HG02763 (cell line): ENCODE measurements at regions not wholly inside any gene's neighbourhood (a gene's known extent, or its start where the extent isn't known, plus 50 kb on each side); places are given as distances from the start of the nearest gene placed in this dataset.
"Not testable (repeated sequence)": the region's sequence is repeated elsewhere in the genome, so short reads cannot be mapped to it uniquely, and the experiment has no call there.

Experiments
- ATAC-seq: cut with Tn5 transposase; IDR thresholded peaks from one replicate; pipeline ENCODE4 v1.9.1; 2021; ENCODE audit warnings: mild to moderate bottlenecking, moderate library complexity; ENCODE audit not compliant: unreplicated experiment

DNA sequence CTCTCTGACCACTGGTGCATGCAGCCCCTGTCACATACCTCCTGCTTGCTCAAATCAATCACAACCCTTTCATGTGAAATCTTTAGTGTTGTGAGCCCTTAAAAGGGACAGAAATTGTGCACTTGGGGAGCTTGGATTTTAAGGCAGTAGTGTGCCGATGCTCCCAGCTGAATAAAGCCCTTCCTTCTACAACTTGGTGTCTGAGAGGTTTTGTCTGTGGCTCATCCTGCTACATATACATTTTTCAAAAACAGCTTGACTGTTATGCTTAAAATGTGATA lies 413.8 kb downstream of the DAD1 start:
- ATAC-seq = not testable (repeated sequence)

DNA sequence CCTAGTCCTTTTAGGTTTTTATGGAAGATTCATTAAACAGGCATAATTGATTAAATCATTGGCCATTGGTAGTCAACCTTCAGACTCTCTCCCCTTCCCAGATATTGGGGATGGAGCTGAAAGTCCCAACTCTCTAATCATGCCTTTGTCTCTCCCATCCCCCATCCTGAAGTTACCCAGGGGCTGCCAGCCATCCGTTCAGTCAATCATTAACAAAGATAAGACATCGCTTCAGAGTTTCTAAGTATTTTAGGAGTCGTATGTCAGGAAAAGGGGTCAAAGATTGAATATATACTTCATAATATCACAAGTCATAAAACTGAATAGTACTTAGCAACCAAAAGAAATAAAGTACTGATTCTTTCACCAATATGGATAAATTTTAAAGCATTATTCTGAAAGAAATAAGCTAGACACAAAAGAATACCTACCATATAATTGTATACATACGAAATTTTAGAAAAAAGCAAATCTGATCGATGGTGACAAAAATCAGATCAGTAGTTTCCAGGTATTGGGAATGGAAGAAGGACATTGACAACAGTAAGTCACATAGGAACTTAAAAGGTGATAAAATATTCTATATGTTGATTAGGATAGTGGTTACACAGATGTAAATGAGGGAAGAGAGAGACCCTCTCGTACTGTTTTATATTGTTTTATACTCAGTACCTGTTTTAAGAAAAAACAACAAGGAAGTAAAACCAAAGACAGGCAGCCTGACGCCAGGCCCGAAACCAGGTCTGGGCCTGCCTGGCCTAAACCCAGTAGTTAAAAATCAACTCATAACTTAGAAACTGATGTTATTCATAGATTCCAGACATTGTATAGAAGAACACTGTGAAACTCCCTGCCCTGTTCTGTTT lies 414.4 kb downstream of the DAD1 start:
- no peak for ATAC-seq

DNA sequence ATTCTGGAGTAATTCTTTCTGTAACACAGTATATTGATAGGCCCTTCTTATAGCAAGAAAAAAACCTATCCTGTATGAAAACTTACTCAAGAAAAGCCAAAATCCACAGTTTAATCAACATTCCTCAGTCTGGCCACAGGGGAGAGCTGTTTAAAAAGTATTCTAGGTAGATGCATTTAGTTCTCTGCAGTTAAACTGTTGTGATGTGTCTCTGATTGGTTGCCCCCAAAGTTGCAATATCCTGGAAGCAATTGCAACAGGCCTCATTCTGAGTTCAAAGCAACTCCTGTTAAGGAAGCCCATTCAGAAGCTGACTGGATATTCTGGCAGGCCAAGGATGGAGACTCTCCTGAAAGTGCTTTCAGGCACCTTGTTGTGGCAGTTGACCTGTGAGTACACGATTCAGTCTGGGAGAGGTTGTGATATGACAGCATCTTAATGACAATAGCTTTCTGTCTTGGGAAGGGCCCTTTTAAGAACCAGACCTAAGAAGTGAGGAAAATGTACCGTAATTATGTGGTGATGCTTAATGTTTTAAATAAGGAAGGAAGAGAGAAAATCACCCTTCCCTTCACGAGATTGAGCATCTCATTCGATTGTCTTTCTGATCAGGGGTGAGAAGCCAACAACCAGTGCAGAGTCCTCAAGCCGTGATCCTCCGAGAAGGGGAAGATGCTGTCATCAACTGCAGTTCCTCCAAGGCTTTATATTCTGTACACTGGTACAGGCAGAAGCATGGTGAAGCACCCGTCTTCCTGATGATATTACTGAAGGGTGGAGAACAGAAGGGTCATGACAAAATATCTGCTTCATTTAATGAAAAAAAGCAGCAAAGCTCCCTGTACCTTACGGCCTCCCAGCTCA lies 420.7 kb downstream of the DAD1 start:
- ATAC-seq = no peak

DNA sequence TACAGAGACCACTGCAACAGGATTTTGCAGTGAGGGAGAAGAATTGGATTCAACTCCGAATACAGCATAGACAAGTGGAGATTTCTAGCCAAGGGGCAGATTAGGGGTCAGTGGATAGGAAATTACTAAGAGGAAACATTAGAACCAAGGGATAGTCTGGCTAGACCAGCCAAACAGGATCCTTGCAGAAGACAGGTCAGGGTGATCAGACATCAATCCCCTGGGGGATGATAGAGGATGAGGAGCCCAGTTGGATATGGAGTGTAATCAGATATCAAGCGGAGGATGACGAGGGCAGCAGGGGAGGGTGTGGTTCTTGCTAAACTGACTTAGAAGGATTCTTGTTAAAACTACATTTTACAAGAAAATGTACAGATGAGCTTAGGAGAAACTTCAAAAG lies 424.4 kb downstream of the DAD1 start:
- no peak for ATAC-seq

DNA sequence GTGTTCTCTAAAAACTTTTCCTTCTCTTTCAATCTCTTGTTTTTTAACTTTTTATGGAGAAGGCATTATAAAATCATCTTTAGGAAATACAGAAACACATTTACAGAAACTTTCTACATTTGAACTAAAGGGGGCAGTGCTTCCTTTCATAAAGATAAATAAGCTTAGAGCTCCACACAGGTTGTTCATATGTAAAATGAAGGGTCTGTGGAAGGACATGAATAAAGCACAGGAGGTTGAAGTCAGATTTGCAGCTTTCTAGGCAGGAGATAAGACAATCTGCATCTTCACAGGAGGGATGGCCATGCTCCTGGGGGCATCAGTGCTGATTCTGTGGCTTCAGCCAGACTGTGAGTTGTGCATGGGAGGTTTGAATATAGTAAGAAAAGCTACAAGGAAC lies 426.0 kb downstream of the DAD1 start:
- ATAC-seq = no peak

DNA sequence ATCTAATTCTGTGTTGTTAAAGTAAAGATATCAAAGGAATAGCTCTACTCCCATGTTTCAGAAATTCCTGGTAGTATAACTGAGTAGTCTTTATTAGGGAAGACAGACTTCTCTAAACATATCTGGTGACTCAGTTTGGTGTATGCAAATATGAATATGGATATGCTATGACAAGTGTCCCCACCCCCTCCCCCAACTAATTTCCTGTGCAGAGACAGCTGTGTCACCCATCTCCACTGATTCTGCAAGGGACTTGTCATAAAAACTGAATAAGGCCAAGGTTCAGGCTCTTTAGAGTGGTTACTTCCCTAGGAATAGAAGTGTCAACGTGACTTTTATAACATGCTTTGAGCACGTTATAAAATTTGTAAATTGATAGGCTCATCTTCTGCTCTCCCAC lies 429.1 kb downstream of the DAD1 start:
- ATAC-seq = no peak

DNA sequence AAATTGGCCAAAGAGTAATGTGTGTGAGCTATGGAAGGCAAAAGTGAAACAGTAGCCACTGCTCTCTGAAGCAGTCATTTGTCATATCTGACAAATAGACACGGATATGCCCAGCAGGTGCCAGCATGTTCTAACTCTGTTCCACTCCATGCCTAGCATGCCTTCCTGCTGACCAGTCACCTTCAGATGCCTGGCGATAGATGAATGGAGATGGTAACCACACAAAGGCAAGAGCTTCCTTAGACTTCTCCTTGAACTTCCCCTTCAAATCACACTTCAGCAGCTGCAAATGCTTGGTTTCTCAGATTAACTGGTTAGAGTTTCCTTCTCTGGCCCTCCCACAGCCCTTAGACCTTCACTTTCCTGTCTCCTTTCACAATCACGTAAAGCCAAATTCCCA lies 429.9 kb downstream of the DAD1 start:
- ATAC-seq = no peak

DNA sequence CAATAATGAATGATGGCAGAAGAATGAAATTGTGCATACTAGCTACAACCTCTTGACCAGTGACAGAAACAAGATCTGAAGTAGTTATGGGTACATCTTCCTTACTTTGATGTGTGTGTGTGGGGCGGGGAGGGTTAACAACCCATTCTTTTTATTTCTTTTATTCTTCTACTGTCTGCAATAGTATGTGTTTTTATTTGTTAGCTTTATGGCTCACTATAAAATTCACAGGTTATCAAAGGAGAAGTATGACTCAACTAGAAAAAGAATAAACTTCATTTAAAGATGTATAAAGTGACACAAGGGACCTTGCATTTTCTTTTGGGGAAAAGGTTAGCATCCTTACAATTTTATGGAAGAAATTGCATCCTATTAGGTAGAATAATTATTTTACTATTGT lies 430.5 kb downstream of the DAD1 start:
- ATAC-seq = no peak

DNA sequence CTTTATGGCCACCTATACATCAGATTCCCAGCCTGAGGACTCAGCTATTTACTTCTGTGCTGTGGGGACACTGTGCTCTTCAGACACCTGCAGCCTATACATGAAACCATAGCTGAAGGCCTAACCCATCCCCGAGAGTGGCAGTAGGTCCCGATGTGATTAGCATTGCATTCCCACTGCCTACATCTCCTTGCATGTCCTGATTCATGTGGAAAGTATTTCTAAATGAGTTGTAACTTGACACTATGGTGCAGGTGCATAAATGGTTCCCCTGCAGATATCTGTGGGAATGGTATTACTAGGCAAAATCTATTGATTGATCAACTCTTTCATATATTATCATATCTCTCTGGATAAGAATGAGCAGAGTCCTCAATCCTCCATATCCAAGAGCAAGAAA lies 433.5 kb downstream of the DAD1 start:
- no peak for ATAC-seq

DNA sequence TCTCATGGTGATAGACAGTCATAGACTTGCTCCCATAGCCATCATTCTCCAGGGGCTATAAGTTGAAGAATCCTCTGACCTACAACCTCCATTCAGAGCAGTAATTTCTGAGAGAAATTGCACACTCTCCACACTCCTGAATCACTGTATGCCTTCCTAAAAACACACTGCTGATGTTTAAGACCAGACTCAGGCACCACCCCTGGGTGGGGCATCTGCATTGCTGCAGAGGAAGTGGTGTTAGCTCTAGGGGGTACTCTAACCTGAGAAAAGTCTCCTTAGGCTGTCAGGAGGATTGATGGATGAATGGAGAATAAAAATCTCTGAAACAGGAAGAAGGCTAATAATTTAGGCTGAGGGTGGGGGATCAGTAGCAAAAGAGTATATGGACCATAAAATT lies 436.1 kb downstream of the DAD1 start:
- no peak for ATAC-seq

DNA sequence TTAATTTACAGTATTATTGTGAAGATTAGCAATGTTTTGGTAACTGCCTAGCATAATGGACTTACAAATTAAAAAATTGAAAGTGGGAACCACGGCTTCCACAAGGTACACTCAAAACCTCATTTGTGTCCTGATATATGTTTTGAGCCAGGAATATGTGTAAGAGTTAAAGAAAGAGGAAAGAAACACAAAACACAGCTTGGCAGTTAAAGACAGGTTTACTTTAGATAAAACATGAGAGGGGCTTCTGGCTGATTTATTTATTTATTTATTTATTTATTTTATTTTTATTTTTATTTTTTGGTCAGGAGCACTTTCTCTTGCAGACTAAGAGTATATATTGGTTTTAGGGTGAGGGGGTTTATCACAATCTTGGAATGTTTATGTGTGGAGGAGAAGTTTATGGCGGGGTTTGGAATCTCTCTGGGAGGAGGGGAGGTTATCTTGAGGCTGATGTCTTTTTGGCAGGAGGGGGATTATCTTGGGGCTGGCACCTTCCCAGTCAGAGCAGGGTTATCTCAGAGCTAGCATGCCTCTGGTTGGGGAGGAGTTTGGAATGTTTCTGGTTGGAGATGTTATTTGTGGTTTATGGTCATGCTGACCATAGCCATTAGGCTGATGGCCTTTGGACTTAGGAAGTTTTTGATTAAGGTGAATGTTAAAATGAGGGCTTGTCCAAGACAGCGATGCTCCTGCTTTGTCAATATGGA lies 436.7 kb downstream of the DAD1 start:
- no peak for ATAC-seq

DNA sequence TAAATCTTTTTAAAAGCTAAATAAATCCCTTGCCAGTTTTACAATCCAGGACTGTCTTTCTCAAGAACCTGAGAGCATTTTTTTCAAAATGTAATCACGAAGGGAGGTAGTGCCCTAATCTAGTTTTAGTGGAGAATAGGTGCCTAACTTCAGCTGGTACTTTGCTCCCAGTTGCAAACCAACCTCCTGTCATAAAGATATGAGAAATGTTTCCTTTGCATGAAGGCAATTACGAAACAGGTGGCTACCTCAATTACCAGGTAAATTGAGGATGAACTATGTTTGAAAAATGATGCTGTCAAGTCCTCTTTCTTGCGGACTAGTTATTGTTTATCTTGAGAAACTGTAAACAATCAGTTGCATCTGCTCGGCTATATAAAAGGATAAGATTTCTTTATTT lies 437.9 kb downstream of the DAD1 start:
- ATAC-seq = no peak

DNA sequence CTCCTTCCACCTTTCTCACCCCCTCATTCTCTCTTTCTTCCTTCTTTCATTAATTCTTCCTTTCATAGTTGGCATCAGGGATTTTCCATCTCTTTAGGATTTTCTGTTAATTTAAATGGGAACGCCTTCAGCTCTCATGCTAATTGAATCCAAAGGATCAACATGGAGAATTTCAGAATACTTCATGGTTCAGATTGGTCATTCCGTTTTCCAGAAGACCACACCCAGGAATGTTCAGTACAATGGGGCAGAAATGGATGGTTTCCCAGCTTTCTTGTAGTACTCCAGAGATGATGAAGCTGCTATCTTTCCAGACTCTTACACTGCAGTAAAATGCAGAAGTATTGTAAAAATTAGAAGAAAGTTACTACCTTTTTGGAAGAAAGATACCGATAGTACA lies 440.0 kb downstream of the DAD1 start:
- no peak for ATAC-seq

DNA sequence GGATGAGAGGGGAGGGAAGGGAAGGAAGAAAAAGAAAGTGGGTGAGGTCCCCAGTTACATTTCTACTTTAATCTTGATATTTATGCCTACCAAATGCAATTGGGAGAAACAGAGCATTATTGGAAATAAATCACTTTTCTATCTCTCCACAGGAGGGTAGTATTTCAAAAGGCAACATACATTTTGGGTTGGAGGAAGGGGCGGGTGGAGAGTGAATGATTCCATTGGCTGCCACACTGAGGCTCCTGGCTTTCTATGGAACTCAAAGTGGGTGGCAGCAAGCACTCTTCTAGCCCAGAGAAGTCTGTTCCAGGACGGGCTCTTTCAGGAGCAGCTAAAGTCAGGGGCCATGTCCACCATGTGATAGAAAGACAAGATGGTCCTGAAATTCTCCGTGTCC lies 441.3 kb downstream of the DAD1 start:
- ATAC-seq = no peak

DNA sequence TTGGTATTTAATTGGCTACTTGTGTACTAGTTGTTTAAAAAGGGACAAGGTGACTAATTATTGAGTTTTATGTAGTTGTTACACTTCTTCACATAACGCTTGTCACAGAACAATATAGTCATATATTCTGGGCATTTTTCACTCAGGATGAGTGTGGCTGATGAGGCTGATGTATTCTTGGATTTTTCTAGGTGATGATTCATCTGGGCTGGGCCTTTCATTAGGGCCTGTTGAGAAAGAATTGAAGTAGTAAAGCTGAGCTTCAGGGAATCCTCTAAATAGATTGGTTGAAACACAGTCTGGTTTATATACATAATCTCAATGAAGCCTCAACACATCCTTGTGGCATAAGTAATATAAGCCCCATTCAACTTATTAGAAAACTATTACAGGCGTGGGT lies 445.7 kb downstream of the DAD1 start:
- ATAC-seq = no peak

DNA sequence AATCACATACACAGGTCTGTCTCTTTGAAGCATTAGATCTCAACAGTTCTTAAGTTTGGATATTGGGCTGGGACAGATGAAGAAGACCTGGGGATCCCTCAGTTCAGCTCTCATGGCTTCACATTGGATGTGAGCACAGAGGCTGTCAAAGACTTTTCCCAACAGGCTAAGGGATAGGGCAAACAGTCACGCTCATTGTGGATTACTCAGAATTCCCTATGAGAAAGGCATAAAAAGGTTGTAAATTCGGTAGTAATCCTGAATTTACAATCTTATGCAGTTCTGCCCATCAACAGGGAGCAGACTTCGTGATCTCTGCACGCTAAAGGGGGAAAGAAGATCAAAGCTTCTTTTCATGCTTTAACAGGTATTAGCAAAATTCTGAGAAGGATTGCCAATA lies 448.4 kb downstream of the DAD1 start:
- ATAC-seq = no peak

DNA sequence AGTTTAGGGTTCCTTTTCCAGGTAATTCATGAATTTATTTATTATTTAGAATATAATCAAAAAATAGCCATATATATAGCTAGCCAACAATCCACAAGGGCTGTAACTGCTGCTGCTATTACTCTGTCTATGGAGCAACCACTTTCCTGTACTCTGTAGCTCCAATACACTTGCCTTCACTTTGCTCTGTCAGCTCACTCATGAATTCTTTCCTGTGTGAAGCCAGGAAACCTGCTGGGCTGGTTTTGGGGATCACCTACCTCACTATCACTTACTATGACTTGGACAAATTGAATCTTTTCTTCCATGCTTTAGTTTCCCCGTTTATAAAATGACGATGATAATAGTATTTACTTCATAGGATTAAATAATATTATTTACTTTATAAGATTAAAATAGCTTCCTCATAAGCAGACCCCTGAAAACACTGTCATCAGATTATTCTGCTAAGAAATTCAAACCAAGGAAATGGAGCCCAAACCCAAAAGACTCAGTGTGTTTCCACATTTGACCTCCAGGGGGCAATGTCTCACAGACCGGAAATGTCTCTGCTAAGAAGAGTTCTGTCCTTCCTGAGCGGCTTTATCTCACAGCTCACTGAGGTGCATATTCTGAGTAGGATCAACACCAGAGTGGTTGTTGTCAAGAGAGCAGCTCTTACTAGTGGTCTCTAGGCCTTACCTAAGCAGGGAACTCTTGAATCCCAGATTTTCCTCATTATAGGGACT lies 457.1 kb downstream of the DAD1 start:
- no peak for ATAC-seq

DNA sequence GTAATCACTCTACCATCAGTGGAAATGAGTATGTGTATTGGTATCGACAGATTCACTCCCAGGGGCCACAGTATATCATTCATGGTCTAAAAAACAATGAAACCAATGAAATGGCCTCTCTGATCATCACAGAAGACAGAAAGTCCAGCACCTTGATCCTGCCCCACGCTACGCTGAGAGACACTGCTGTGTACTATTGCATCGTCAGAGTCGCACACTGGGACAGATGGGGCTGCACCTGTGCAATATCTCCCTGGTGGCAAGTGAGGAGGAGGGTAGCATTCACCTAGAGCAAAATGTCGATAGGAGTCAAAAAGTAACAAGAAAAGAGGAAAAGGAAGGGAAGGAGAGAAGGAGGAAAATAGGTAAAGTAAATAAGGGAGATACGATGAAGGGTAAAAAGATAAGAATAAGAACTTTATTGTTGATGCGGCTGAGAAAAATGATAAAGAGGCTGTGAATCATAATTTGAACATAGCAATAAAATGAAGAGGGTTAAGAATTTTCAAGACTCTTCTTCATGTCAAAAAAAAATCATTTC lies 450.5 kb upstream of the OR4E1 start:
- ATAC-seq = no peak

DNA sequence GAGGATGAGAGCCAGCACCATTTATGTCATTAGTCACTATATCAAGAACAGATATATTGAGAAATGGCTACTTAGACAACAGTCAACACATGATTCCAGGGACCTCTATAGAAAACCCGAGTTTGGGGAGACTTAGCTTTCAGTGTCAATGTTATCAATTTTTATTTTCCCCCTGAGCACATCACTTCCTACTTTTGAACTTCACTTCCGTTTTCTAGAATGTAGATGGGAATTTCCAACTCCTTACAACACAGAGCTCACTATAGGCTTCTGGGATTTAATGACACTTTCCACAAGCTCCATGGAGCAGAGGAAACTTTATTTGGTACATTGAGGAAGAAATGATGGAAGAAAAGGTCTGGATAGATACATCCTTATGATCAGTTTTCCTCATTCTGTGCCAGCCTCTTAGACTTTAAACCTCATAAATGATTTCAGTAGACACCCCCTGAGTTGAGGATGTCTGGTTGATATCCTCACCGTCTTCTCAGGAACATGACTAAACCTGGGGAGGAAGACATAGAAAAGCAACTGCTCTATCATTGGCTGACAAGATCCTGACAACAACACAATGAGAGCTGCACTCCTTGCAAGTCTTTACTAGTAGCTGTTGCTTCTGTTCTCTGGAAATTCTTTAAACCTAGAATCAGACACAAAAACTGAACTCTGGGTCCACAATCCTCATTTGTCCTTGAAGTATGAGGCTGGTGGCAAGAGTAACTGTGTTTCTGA lies 449.4 kb upstream of the OR4E1 start:
- ATAC-seq = no peak

DNA sequence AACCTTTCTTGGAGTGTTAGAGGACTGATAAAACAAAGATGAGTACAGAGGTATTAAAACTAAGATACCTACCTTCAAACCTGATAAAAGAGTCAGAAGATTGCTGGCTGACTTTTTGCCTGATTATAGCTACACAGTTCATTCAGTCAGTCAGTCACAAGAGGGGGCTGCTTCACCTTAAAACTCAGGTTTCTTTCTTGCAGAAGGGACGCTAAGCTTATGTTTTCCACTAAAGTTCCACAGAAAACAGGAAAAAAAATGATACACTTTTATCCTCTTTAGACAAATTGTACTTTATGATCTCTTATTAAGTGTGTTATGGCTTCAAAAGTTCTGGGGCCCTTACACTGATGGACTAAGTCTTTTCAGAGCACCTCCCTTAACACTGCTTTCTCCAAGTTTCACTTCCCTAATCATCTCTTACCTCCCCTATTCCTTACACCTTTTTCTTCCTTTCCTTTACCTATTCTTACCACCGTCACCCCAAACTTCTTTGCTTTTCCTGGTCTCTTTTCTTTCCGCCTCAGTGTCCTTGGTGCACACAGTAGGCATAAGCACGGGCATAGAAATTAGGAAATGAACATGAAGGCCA lies 448.7 kb upstream of the OR4E1 start:
- ATAC-seq = no peak
